Tibial artery (tissue), 4 donors: ENCODE measurements at regions not wholly inside any gene's neighbourhood (a gene's known extent, or its start where the extent isn't known, plus 50 kb on each side); places are given as distances from the start of the nearest gene placed in this dataset.

Experiments used
- DNase-seq, 2 donors: peaks; one replicate each; pipeline ENCODE4 v3.0.0-alpha.2; 2019
- H3K27ac ChIP-seq, 2 donors: fragments of 200-600 bp; sonication (generic) in 1 of 2; 1 replicate in 1 of 2; 2 replicates in 1 of 2; pipeline ENCODE4 v1.5.1; 2018 to 2019; ENCODE audit warnings: mild to moderate bottlenecking in 1 of 2
- H3K27me3 ChIP-seq, 2 donors: fragments of 200-600 bp; sonication (generic) in 1 of 2; one replicate each; pipeline versions ENCODE4 v1.5.1 to v1.6.0; 2016 to 2019
- H3K36me3 ChIP-seq, 3 donors: fragments of 200-600 bp; sonication (generic) in 2 of 3; one replicate each; pipeline ENCODE4 v1.5.1; 2016 to 2019; ENCODE audit warnings: mild to moderate bottlenecking in 2 of 3
- H3K4me1 ChIP-seq, 4 donors: fragments of 200-600 bp; sonication (generic) in 2 of 4; 1 replicate in 3 of 4; 2 replicates in 1 of 4; pipeline ENCODE4 v1.5.1; 2016 to 2019
- H3K4me3 ChIP-seq, 2 donors: fragments of 200-600 bp; sonication (generic) in 1 of 2; 1 replicate in 1 of 2; 2 replicates in 1 of 2; pipeline ENCODE4 v1.5.1; 2018 to 2019; ENCODE audit warnings: mild to moderate bottlenecking in 2 of 2
- H3K9me3 ChIP-seq, 3 donors: fragments of 200-600 bp; sonication (generic) in 1 of 3; one replicate each; pipeline ENCODE4 v1.5.1; 2016 to 2019
- intact Hi-C: fragments of 100-400 bp; cut with DNase I; formaldehyde crosslinking; loops from one replicate; pipeline ENCODE4 v1.15.0; 2023; ENCODE audit warnings: low total_unique reads
- TF ChIP-seq, protein P1 (sequence below), 2 experiments: fragments of 200-600 bp in 1 of 2; fragments of 450-650 bp in 1 of 2; IDR thresholded peaks; one replicate each; pipeline ENCODE4 v1.5.1; 2017 to 2019; ENCODE audit warnings: antibody characterized with exemption in 2 of 2, mild to moderate bottlenecking in 1 of 2, moderate library complexity in 1 of 2

DNA sequence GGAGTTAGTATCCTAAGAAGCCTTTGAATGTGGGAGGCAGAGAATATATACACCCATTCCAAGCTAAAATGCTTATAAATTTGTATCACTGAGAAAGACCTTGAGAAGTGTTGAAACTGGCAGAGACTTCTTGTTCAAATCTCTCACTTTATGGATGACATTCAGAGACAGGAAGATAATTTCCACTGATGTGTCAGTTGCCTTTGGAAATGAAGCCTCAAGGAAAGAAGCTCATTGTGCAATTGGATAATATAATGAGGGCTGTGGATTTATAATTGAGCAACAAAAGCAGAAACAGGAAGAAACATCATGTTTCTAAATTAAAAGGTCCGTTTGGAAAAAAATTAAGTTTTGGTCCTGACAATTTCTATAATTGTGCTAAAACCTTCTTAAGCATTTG, 789.9 kb upstream of the IGFBP3 start:
- no peak overlapping the region for H3K4me3 ChIP-seq
- TF ChIP-seq, protein P1, sequence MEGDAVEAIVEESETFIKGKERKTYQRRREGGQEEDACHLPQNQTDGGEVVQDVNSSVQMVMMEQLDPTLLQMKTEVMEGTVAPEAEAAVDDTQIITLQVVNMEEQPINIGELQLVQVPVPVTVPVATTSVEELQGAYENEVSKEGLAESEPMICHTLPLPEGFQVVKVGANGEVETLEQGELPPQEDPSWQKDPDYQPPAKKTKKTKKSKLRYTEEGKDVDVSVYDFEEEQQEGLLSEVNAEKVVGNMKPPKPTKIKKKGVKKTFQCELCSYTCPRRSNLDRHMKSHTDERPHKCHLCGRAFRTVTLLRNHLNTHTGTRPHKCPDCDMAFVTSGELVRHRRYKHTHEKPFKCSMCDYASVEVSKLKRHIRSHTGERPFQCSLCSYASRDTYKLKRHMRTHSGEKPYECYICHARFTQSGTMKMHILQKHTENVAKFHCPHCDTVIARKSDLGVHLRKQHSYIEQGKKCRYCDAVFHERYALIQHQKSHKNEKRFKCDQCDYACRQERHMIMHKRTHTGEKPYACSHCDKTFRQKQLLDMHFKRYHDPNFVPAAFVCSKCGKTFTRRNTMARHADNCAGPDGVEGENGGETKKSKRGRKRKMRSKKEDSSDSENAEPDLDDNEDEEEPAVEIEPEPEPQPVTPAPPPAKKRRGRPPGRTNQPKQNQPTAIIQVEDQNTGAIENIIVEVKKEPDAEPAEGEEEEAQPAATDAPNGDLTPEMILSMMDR (IDR thresholded peaks at IDR 0.05): no peak
- H3K9me3 ChIP-seq: no peaks in the 10 kb centered on the region
- H3K4me1 ChIP-seq: peaks cover 0 to 34% (median 11%) of the 10 kb centered on the region in 4 donors
- H3K27me3 ChIP-seq: no peaks in the 10 kb centered on the region
- peak overlapping the region in 1 of 2 donors; percentile 24 for H3K27ac ChIP-seq
- no peaks in the 10 kb centered on the region for H3K36me3 ChIP-seq
- DNase-seq: no peak
- intact Hi-C loops: no loop called here

DNA sequence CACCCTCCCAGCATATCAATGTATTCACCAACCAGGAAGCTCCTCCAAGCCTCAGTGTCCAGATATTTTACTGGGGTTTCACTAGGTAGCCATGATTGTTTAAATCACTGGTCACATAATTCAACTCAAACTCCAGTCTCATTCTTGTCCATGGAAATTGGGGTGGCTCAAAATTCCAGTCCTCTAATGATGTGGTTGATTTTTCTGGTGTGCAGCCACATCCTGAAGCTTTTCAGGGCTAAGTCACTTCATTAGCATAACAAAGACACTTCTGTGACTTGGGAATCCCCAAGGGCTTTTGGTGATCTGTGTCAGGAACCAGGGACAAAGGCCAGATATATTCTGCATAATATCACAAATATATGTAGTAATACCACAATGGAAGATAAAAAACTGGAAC, 786.9 kb upstream of the IGFBP3 start:
- H3K27ac ChIP-seq: no peak overlapping the region
- TF ChIP-seq, protein P1 (IDR thresholded peaks at IDR 0.05): no peak
- H3K9me3 ChIP-seq: no peaks in the 10 kb centered on the region
- H3K4me3 ChIP-seq: no peak overlapping the region
- intact Hi-C loops: no loop called here
- no peaks in the 10 kb centered on the region for H3K36me3 ChIP-seq
- H3K27me3 ChIP-seq: no peaks in the 10 kb centered on the region
- DNase-seq: no peak
- H3K4me1 ChIP-seq: peaks cover 0 to 26% (median 6%) of the 10 kb centered on the region in 4 donors

DNA sequence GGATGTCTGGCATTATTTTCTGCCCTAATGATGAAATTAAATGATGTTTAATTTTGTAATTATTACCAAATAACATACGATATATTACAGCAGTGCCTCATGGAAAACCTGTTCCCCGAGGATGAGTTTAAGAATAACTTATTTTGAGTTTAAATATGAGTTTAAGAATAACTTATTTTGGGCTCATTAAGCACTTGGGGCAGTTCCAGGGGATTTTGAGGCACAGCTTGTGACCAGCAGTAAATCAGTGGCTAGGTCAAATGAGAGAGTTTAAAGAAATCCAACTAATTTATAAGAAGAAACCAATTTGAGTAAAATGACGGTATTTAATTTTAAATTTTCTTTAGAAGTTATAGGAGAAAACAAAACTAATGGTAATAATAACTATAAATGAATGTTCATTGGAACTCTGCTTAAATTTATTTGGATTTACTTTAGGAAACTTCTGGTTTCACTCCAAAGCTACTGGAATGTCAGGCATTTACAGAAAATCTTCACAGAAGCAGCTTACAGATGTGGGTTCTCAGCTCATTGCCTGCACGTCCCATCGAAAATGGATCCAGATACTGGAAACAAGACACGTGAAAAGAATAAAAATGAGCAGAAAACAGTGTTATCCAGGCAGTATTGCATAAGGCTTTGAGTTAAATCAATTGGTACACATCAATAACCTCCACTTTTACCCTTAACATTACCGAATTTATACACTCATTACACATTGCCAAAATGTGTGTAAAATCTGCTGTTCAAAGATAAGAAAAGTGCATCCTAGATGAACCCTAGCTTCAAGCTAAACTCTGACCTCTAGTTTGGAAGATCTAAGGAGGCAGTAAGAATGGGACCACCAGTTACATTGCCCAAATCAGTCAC, 784.5 kb upstream of the IGFBP3 start:
- Histone ChIP-seq H3K4me3 (no peak overlapping the region), H3K9me3 (no peaks in the 10 kb centered on the region), H3K27me3 (no peaks in the 10 kb centered on the region), H3K36me3 (no peaks in the 10 kb centered on the region), H3K4me1 (peaks cover 0 to 21% (median 6%) of the 10 kb centered on the region in 4 donors), H3K27ac (no peak overlapping the region)
- intact Hi-C loops: no loop called here
- TF ChIP-seq, protein P1 (IDR thresholded peaks at IDR 0.05): no peak
- DNase-seq: no peak

DNA sequence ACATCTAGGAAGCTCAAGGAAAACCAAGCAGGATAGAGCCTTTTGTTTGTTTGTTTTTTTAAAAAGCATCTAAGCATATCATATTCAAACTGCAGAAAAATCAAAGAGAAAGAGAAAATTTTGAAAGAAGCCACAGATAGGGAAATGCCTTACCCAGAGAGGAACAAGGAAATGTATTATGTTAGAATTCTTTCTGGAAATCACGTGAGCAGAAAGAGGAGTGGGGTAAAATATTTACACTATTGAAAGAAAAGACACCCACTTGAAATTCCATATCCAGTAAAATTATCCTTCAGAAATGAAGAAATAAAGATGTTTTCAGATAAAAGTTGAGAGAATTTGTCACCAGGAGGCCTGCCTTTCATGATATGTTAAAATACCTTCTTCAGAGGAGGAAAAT, 775.7 kb upstream of the IGFBP3 start:
- Histone ChIP-seq H3K4me1 (no peaks in the 10 kb centered on the region), H3K9me3 (no peaks in the 10 kb centered on the region), H3K27ac (no peak overlapping the region), H3K27me3 (no peaks in the 10 kb centered on the region), H3K36me3 (no peaks in the 10 kb centered on the region), H3K4me3 (no peak overlapping the region)
- DNase-seq: no peak
- intact Hi-C loops: no loop called here
- TF ChIP-seq, protein P1 (IDR thresholded peaks at IDR 0.05): no peak

DNA sequence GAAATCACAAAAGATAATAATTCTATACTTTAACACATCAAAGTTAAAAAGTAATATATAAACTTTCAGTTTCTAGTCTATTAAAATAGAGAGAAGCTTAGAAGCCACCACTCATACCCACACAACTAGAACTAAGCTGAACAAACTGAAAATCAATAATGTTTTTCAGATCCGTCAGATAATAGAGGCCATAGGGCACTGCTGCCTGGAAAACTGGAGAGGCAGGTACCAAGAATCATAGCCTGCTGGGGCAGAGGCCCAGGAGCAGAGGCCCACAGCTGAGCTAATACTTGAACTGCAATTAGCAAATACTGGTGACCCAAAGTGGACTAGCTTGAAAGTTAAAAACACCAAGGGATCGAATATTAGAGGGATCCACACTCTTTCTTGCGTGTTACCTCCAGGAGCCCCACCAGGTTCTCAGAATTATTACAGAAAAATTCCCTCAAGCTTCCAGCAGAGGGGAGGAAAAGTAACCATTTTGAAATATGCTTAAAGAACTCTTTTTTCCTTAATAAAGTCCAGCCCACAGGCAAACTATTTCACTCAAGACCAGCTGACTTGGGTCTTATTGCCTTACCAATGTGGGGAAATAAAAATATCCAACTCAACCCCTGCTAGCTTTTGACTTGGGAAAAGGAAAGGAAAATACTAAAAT, 774.1 kb upstream of the IGFBP3 start:
- intact Hi-C loops: no loop called here

More for the DNA sequence above, 774.1 kb upstream of the IGFBP3 start:
- TF ChIP-seq, protein P1 (IDR thresholded peaks at IDR 0.05): no peak
- Histone ChIP-seq H3K36me3 (no peaks in the 10 kb centered on the region), H3K27me3 (no peaks in the 10 kb centered on the region), H3K4me3 (no peak overlapping the region), H3K9me3 (no peaks in the 10 kb centered on the region), H3K4me1 (no peaks in the 10 kb centered on the region), H3K27ac (no peak overlapping the region)
- no peak for DNase-seq
